ENCODE measurements at regions not wholly inside any gene's neighbourhood (a gene's known extent, or its start where the extent isn't known, plus 50 kb on each side); places are given as distances from the start of the nearest gene placed in this dataset.

GRCh38 chr10:118504467-118505205 lies 90.8 kb downstream of the PRLHR start:
- Histone ChIP-seq H3K27ac (ENCODE audit: low read length, poor library complexity, severe bottlenecking) (no peak overlapping the region), H2AFZ (ENCODE audit: low read depth, low read length) (no peak overlapping the region), H2BK12ac (ENCODE audit: low read length in 2 of 2) (no peak overlapping the region), H3K36me3 (ENCODE audit: control insufficient read depth in 1 of 2, insufficient read depth in 2 of 2, low read depth in 1 of 2, low read length in 2 of 2) (no peaks in the 10 kb centered on the region), H3K79me1 (replicated peaks; ENCODE audit: low read length, poor library complexity, severe bottlenecking) (no peaks in the 10 kb centered on the region), H3K9me3 (ENCODE audit: control insufficient read depth, low read length) (no peaks in the 10 kb centered on the region), H4K91ac (ENCODE audit: low read length) (no peak overlapping the region), H2AK5ac (ENCODE audit: low read length, severe bottlenecking) (no peak overlapping the region), H3K23ac (ENCODE audit: low read length in 2 of 2) (no peak overlapping the region), H3K4me2 (ENCODE audit: low read length, poor library complexity, severe bottlenecking) (no peak overlapping the region), H3K4me3 (ENCODE audit: insufficient read depth in 1 of 2, low read depth in 1 of 2, low read length in 2 of 2) (no peak overlapping the region), H2BK120ac (ENCODE audit: low read depth, low read length) (no peak overlapping the region), H3K4ac (ENCODE audit: low read depth in 1 of 2, low read length in 2 of 2) (no peak overlapping the region), H2BK5ac (ENCODE audit: low read depth, low read length, poor library complexity, severe bottlenecking) (no peak overlapping the region), H4K8ac (ENCODE audit: low read length) (no peak overlapping the region), H3K14ac (ENCODE audit: low read length in 2 of 2) (no peak overlapping the region), H3K9ac (ENCODE audit: low read length) (peak overlapping the region; percentile 26), H3K27me3 (ENCODE audit: control insufficient read depth in 1 of 2, insufficient read depth in 1 of 2, low read length in 2 of 2) (no peaks in the 10 kb centered on the region), H2BK15ac (ENCODE audit: low read depth, poor library complexity, severe bottlenecking) (no peak overlapping the region), H3K4me1 (ENCODE audit: control insufficient read depth, insufficient read depth, low read depth, low read length) (no peaks in the 10 kb centered on the region), H3K18ac (ENCODE audit: low read depth in 1 of 2, low read length in 2 of 2) (no peak overlapping the region)
- DNase-seq: no peak
- WGBS: 60% methylated on average over 5 of the region's 7 CpGs

- Histone ChIP-seq H4K8ac (ENCODE audit: low read length) (no peak overlapping the region), H2BK5ac (ENCODE audit: low read depth, low read length, poor library complexity, severe bottlenecking) (no peak overlapping the region), H3K18ac (ENCODE audit: low read depth in 1 of 2, low read length in 2 of 2) (no peak overlapping the region), H3K36me3 (ENCODE audit: control insufficient read depth in 1 of 2, insufficient read depth in 2 of 2, low read depth in 1 of 2, low read length in 2 of 2) (no peaks in the 10 kb centered on the region), H2BK120ac (ENCODE audit: low read depth, low read length) (no peak overlapping the region), H3K27ac (ENCODE audit: low read length, poor library complexity, severe bottlenecking) (no peak overlapping the region), H2BK12ac (ENCODE audit: low read length in 2 of 2) (no peak overlapping the region), H3K14ac (ENCODE audit: low read length in 2 of 2) (no peak overlapping the region), H2AK5ac (ENCODE audit: low read length, severe bottlenecking) (no peak overlapping the region), H3K9me3 (ENCODE audit: control insufficient read depth, low read length) (no peaks in the 10 kb centered on the region), H3K4me2 (ENCODE audit: low read length, poor library complexity, severe bottlenecking) (no peak overlapping the region), H3K23ac (ENCODE audit: low read length in 2 of 2) (no peak overlapping the region), H2AFZ (ENCODE audit: low read depth, low read length) (no peak overlapping the region), H3K79me1 (replicated peaks; ENCODE audit: low read length, poor library complexity, severe bottlenecking) (no peaks in the 10 kb centered on the region), H3K4me1 (ENCODE audit: control insufficient read depth, insufficient read depth, low read depth, low read length) (no peaks in the 10 kb centered on the region), H3K4ac (ENCODE audit: low read depth in 1 of 2, low read length in 2 of 2) (no peak overlapping the region), H4K91ac (ENCODE audit: low read length) (no peak overlapping the region), H3K27me3 (ENCODE audit: control insufficient read depth in 1 of 2, insufficient read depth in 1 of 2, low read length in 2 of 2) (no peaks in the 10 kb centered on the region), H3K9ac (ENCODE audit: low read length) (peak overlapping the region; percentile 26), H3K4me3 (ENCODE audit: insufficient read depth in 1 of 2, low read depth in 1 of 2, low read length in 2 of 2) (no peak overlapping the region), H2BK15ac (ENCODE audit: low read depth, poor library complexity, severe bottlenecking) (no peak overlapping the region)
- 54% methylated on average over 1 of the region's 1 CpG for WGBS
- no peak for DNase-seq
Measured at GRCh38 chr10:118504044-118504443, 91.4 kb downstream of the PRLHR start.

GRCh38 chr10:118503192-118503591 lies 92.3 kb downstream of the PRLHR start:
- Histone ChIP-seq H2BK120ac (ENCODE audit: low read depth, low read length) (no peak overlapping the region), H3K4me1 (ENCODE audit: control insufficient read depth, insufficient read depth, low read depth, low read length) (no peaks in the 10 kb centered on the region), H4K91ac (ENCODE audit: low read length) (no peak overlapping the region), H3K79me1 (replicated peaks; ENCODE audit: low read length, poor library complexity, severe bottlenecking) (no peaks in the 10 kb centered on the region), H3K4me2 (ENCODE audit: low read length, poor library complexity, severe bottlenecking) (no peak overlapping the region), H2AFZ (ENCODE audit: low read depth, low read length) (no peak overlapping the region), H2BK5ac (ENCODE audit: low read depth, low read length, poor library complexity, severe bottlenecking) (no peak overlapping the region), H3K18ac (ENCODE audit: low read depth in 1 of 2, low read length in 2 of 2) (no peak overlapping the region), H2BK15ac (ENCODE audit: low read depth, poor library complexity, severe bottlenecking) (no peak overlapping the region), H3K36me3 (ENCODE audit: control insufficient read depth in 1 of 2, insufficient read depth in 2 of 2, low read depth in 1 of 2, low read length in 2 of 2) (no peaks in the 10 kb centered on the region), H3K14ac (ENCODE audit: low read length in 2 of 2) (no peak overlapping the region), H3K23ac (ENCODE audit: low read length in 2 of 2) (no peak overlapping the region), H3K4me3 (ENCODE audit: insufficient read depth in 1 of 2, low read depth in 1 of 2, low read length in 2 of 2) (no peak overlapping the region), H4K8ac (ENCODE audit: low read length) (no peak overlapping the region), H3K9me3 (ENCODE audit: control insufficient read depth, low read length) (no peaks in the 10 kb centered on the region), H3K27ac (ENCODE audit: low read length, poor library complexity, severe bottlenecking) (no peak overlapping the region), H3K4ac (ENCODE audit: low read depth in 1 of 2, low read length in 2 of 2) (no peak overlapping the region), H3K27me3 (ENCODE audit: control insufficient read depth in 1 of 2, insufficient read depth in 1 of 2, low read length in 2 of 2) (no peaks in the 10 kb centered on the region), H2BK12ac (ENCODE audit: low read length in 2 of 2) (no peak overlapping the region), H2AK5ac (ENCODE audit: low read length, severe bottlenecking) (no peak overlapping the region), H3K9ac (ENCODE audit: low read length) (no peak overlapping the region)
- DNase-seq: no peak
- WGBS: 80% methylated on average over 1 of the region's 2 CpGs

- Histone ChIP-seq H3K23ac (ENCODE audit: low read length in 2 of 2) (no peak overlapping the region), H4K8ac (ENCODE audit: low read length) (no peak overlapping the region), H2AK5ac (ENCODE audit: low read length, severe bottlenecking) (no peak overlapping the region), H3K4me3 (ENCODE audit: insufficient read depth in 1 of 2, low read depth in 1 of 2, low read length in 2 of 2) (no peak overlapping the region), H3K9ac (ENCODE audit: low read length) (peak overlapping the region; percentile 50), H3K18ac (ENCODE audit: low read depth in 1 of 2, low read length in 2 of 2) (no peak overlapping the region), H3K27me3 (ENCODE audit: control insufficient read depth in 1 of 2, insufficient read depth in 1 of 2, low read length in 2 of 2) (no peaks in the 10 kb centered on the region), H3K4me2 (ENCODE audit: low read length, poor library complexity, severe bottlenecking) (no peak overlapping the region), H2BK12ac (ENCODE audit: low read length in 2 of 2) (no peak overlapping the region), H2BK15ac (ENCODE audit: low read depth, poor library complexity, severe bottlenecking) (no peak overlapping the region), H2AFZ (ENCODE audit: low read depth, low read length) (no peak overlapping the region), H3K27ac (ENCODE audit: low read length, poor library complexity, severe bottlenecking) (no peak overlapping the region), H3K4ac (ENCODE audit: low read depth in 1 of 2, low read length in 2 of 2) (no peak overlapping the region), H3K36me3 (ENCODE audit: control insufficient read depth in 1 of 2, insufficient read depth in 2 of 2, low read depth in 1 of 2, low read length in 2 of 2) (no peaks in the 10 kb centered on the region), H3K79me1 (replicated peaks; ENCODE audit: low read length, poor library complexity, severe bottlenecking) (no peaks in the 10 kb centered on the region), H3K9me3 (ENCODE audit: control insufficient read depth, low read length) (no peaks in the 10 kb centered on the region), H3K4me1 (ENCODE audit: control insufficient read depth, insufficient read depth, low read depth, low read length) (no peaks in the 10 kb centered on the region), H4K91ac (ENCODE audit: low read length) (no peak overlapping the region), H3K14ac (ENCODE audit: low read length in 2 of 2) (no peak overlapping the region), H2BK5ac (ENCODE audit: low read depth, low read length, poor library complexity, severe bottlenecking) (no peak overlapping the region), H2BK120ac (ENCODE audit: low read depth, low read length) (no peak overlapping the region)
- 64% methylated on average over 8 of the region's 9 CpGs for WGBS
- DNase-seq: no peak
Measured at GRCh38 chr10:118501637-118502440, 93.6 kb downstream of the PRLHR start.
